ENCODE measurements at regions not wholly inside any gene's neighbourhood (a gene's known extent, or its start where the extent isn't known, plus 50 kb on each side); places are given as distances from the start of the nearest gene placed in this dataset.

- H2AFZ ChIP-seq (ENCODE audit: insufficient read depth, low read depth, low read length, poor library complexity, severe bottlenecking) = no peak overlapping the region
- Mint-ChIP-seq H3K4me3 (no peak overlapping the region), H3K36me3 (no peaks in the 10 kb centered on the region), H3K27me3 (ENCODE audit: low read depth in 3 of 3) (peaks cover 0 to 4% (median 2%) of the 10 kb centered on the region in 3 donors), H3K9me3 (peaks cover 0 to 1% (median 0%) of the 10 kb centered on the region in 7 donors), H3K4me1 (no peaks in the 10 kb centered on the region), H3K27ac (no peak overlapping the region)
- H3K79me2 ChIP-seq (ENCODE audit: insufficient read depth, low read length) = no peaks in the 10 kb centered on the region
- no peak for TF ChIP-seq CTCF (IDR thresholded peaks at IDR 0.05)
- no peak overlapping the region for H3K9ac ChIP-seq (ENCODE audit: insufficient read depth, low read length, poor library complexity, severe bottlenecking)
- WGBS (ENCODE audit: insufficient coverage) = 14% methylated on average over 1 of the region's 2 CpGs
- H4K20me1 ChIP-seq (ENCODE audit: insufficient read depth, low read length) = no peaks in the 10 kb centered on the region
- H3K4me1 ChIP-seq (ENCODE audit: control insufficient read depth in 1 of 2, insufficient read depth in 2 of 2, low read length in 2 of 2) = no peaks in the 10 kb centered on the region
- no peak overlapping the region for H3K4me3 ChIP-seq (replicated peaks in 1 of 3; ENCODE audit: low read depth in 2 of 3, low read length in 3 of 3)
- intact Hi-C loops (cut with micrococcal nuclease) = loop anchor here in 1 of 2 donors (10.0 kb wide), 1 partner anchor 64 kb away; no protein-coding TSS in a partner anchor
- no peaks in the 10 kb centered on the region for H3K9me3 ChIP-seq (replicated peaks in 1 of 2; ENCODE audit: control insufficient read depth in 1 of 2, insufficient read depth in 1 of 2, low read length in 2 of 2)
- H3K36me3 ChIP-seq (replicated peaks in 1 of 2; ENCODE audit: control insufficient read depth in 1 of 2, insufficient read depth in 2 of 2, low read length in 2 of 2) = no peaks in the 10 kb centered on the region
- no peaks in the 10 kb centered on the region for H3K27me3 ChIP-seq (ENCODE audit: control insufficient read depth in 2 of 2, insufficient read depth in 2 of 2, low read length in 2 of 2)
- H3K4me2 ChIP-seq (replicated peaks; ENCODE audit: extremely low read depth, low read length, poor library complexity, severe bottlenecking) = no peak overlapping the region
- no peak overlapping the region for H3K27ac ChIP-seq (ENCODE audit: low read depth in 1 of 2, low read length in 2 of 2)
- no peak for DNase-seq
Measured at GRCh38 chr18:47389210-47389609, 137.8 kb upstream of the SKOR2 start.

GRCh38 chr18:47387864-47388263, 136.4 kb upstream of the SKOR2 start:
- no peak overlapping the region for H3K4me3 Mint-ChIP-seq

More at GRCh38 chr18:47387864-47388263, 136.4 kb upstream of the SKOR2 start:
- Histone ChIP-seq H4K20me1 (ENCODE audit: insufficient read depth, low read length) (no peaks in the 10 kb centered on the region), H3K27me3 (ENCODE audit: control insufficient read depth in 2 of 2, insufficient read depth in 2 of 2, low read length in 2 of 2) (no peaks in the 10 kb centered on the region), H3K9me3 (replicated peaks in 1 of 2; ENCODE audit: control insufficient read depth in 1 of 2, insufficient read depth in 1 of 2, low read length in 2 of 2) (no peaks in the 10 kb centered on the region), H3K4me2 (replicated peaks; ENCODE audit: extremely low read depth, low read length, poor library complexity, severe bottlenecking) (no peak overlapping the region), H3K36me3 (replicated peaks in 1 of 2; ENCODE audit: control insufficient read depth in 1 of 2, insufficient read depth in 2 of 2, low read length in 2 of 2) (no peaks in the 10 kb centered on the region), H3K4me1 (ENCODE audit: control insufficient read depth in 1 of 2, insufficient read depth in 2 of 2, low read length in 2 of 2) (no peaks in the 10 kb centered on the region), H3K79me2 (ENCODE audit: insufficient read depth, low read length) (no peaks in the 10 kb centered on the region), H2AFZ (ENCODE audit: insufficient read depth, low read depth, low read length, poor library complexity, severe bottlenecking) (no peak overlapping the region), H3K27ac (ENCODE audit: low read depth in 1 of 2, low read length in 2 of 2) (no peak overlapping the region), H3K9ac (ENCODE audit: insufficient read depth, low read length, poor library complexity, severe bottlenecking) (no peak overlapping the region), H3K4me3 (replicated peaks in 1 of 3; ENCODE audit: low read depth in 2 of 3, low read length in 3 of 3) (no peak overlapping the region)
- H3K9me3 Mint-ChIP-seq = peaks cover 0 to 3% (median 0%) of the 10 kb centered on the region in 7 donors
- DNase-seq = no peak
- TF ChIP-seq CTCF (IDR thresholded peaks at IDR 0.05) = no peak
- H3K36me3 Mint-ChIP-seq = no peaks in the 10 kb centered on the region
- intact Hi-C loops (cut with micrococcal nuclease) = loop anchor here in 1 of 2 donors (10.0 kb wide), 1 partner anchor 63 kb away; no protein-coding TSS in a partner anchor
- H3K27ac Mint-ChIP-seq = no peak overlapping the region
- peaks cover 2 to 4% (median 2%) of the 10 kb centered on the region in 3 donors for H3K27me3 Mint-ChIP-seq (ENCODE audit: low read depth in 3 of 3)
- no peaks in the 10 kb centered on the region for H3K4me1 Mint-ChIP-seq
